ENCODE measurements at regions not wholly inside any gene's neighbourhood (a gene's known extent, or its start where the extent isn't known, plus 50 kb on each side); places are given as distances from the start of the nearest gene placed in this dataset.

DNA sequence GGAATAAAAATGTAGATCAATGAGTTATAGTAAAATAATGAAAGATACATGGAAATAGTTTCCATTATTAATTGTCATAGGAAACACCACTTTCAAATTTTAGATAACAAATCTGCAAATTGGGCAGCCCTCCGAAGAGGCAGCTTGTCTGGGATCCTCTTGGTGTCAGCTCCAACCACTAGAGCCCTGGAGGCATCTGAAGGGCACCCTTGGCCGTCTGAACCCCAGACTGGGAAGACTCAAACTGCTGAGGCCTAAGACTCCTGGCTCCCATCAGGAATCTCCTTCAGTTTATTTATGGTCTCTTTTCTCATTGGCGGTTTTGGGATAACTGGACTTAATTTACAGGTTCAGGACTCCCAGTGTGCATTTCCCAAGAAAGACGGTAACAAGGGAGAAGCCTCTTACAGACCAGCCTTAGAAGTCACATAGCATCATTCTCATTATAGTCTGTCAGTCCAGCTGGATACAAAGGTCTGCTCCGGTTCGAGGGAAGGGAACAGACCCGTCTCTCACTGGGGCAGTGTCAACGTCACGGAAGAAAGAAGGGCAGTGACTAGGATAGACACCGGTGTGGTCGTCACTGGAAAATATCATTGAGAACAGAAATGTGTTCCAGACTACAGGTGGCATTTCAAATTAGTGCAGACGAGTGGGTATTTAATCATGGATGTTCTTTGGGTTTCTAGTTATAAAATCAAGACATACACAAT lies 390.7 kb upstream of the NETO1 start:
- ATAC-seq (ENCODE audit: low FRiP score), result no peak
- TF ChIP-seq, protein P1, sequence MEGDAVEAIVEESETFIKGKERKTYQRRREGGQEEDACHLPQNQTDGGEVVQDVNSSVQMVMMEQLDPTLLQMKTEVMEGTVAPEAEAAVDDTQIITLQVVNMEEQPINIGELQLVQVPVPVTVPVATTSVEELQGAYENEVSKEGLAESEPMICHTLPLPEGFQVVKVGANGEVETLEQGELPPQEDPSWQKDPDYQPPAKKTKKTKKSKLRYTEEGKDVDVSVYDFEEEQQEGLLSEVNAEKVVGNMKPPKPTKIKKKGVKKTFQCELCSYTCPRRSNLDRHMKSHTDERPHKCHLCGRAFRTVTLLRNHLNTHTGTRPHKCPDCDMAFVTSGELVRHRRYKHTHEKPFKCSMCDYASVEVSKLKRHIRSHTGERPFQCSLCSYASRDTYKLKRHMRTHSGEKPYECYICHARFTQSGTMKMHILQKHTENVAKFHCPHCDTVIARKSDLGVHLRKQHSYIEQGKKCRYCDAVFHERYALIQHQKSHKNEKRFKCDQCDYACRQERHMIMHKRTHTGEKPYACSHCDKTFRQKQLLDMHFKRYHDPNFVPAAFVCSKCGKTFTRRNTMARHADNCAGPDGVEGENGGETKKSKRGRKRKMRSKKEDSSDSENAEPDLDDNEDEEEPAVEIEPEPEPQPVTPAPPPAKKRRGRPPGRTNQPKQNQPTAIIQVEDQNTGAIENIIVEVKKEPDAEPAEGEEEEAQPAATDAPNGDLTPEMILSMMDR (IDR thresholded peaks at IDR 0.05), result no peak
- DNase-seq (ENCODE audit: low spot score), result no peak

GRCh38 chr18:73254564-73254963 lies 386.8 kb upstream of the NETO1 start:
- ATAC-seq (ENCODE audit: low FRiP score), result no peak
- TF ChIP-seq, protein P1 (IDR thresholded peaks at IDR 0.05), result no peak
- DNase-seq (ENCODE audit: low spot score), result no peak

- TF ChIP-seq, protein P1 (IDR thresholded peaks at IDR 0.05), result no peak
- ATAC-seq (ENCODE audit: low FRiP score) (no peak), DNase-seq (ENCODE audit: low spot score) (no peak)
Observed at GRCh38 chr18:73249030-73249429, 381.2 kb upstream of the NETO1 start.

DNA sequence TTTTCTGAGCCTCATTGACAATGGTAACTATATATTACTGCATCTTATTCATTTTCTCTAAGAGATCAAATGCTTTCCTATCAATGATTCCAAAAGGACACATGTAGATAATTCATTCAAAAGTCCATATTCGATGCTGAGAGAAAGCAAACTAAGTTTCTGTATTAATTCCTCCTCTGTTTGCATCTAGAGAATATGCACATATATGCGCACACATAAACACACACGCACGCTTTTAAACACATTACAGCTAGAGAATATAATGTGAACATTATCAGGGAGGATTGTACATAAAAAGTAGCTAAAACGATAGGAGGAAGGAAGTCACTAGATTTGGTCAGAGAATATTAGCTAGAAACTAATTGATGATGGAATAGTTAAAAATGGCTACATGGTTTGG lies 379.0 kb upstream of the NETO1 start:
- ATAC-seq (ENCODE audit: low FRiP score), result no peak
- DNase-seq (ENCODE audit: low spot score), result no peak
- TF ChIP-seq, protein P1 (IDR thresholded peaks at IDR 0.05), result no peak

DNA sequence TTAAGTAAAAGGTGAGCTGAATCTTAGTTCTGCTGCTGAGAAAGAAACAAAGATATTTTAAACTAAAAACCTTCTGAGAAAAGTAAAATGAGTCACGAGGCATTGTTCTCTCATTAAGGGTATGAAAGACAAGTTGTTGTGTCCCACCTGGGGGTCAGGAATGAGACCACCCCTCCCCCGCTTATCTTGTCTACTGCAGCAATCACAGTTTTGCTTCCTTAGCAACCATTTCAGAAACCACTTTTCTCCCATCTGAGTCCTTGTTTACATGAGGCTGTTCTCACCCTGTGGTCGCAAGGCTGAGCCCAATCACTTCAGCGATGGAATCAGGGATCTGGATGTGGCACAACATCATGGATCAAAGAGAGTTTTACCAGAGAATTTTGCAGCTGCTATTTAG lies 377.6 kb upstream of the NETO1 start:
- ATAC-seq (ENCODE audit: low FRiP score), result no peak
- DNase-seq (ENCODE audit: low spot score), result no peak
- TF ChIP-seq, protein P1 (IDR thresholded peaks at IDR 0.05), result no peak

- ATAC-seq (ENCODE audit: low FRiP score) (no peak), DNase-seq (ENCODE audit: low spot score) (no peak)
- TF ChIP-seq, protein P1 (IDR thresholded peaks at IDR 0.05), result no peak
Observed at GRCh38 chr18:73244401-73244800, 376.6 kb upstream of the NETO1 start.

GRCh38 chr18:73240899-73241298 lies 373.1 kb upstream of the NETO1 start:
- DNase-seq (ENCODE audit: low spot score), result no peak
- no peak for ATAC-seq (ENCODE audit: low FRiP score)
- TF ChIP-seq, protein P1 (IDR thresholded peaks at IDR 0.05), result no peak

Data from omental fat pad (tissue), 3 donors.